BLaER1 (cell line): ENCODE measurements at regions not wholly inside any gene's neighbourhood (a gene's known extent, or its start where the extent isn't known, plus 50 kb on each side); places are given as distances from the start of the nearest gene placed in this dataset.

Source experiments
- H3K27ac ChIP-seq: shearing (Covaris generic); formaldehyde crosslinking; 2 replicates; pipeline ENCODE4 v1.8.1; 2022
- H3K27me3 ChIP-seq: shearing (Covaris generic); formaldehyde crosslinking; 2 replicates; pipeline ENCODE4 v1.8.1; 2022
- H3K36me3 ChIP-seq: shearing (Covaris generic); formaldehyde crosslinking; 2 replicates; pipeline ENCODE4 v1.8.1; 2022
- H3K4me1 ChIP-seq: shearing (Covaris generic); formaldehyde crosslinking; 2 replicates; pipeline ENCODE4 v1.8.1; 2022
- H3K4me2 ChIP-seq: shearing (Covaris generic); formaldehyde crosslinking; 2 replicates; pipeline ENCODE4 v1.8.1; 2022
- H3K4me3 ChIP-seq: shearing (Covaris generic); formaldehyde crosslinking; 2 replicates; pipeline ENCODE4 v1.8.1; 2022
- H3K9ac ChIP-seq: shearing (Covaris generic); formaldehyde crosslinking; 2 replicates; pipeline ENCODE4 v1.8.1; 2022
- H3K9me3 ChIP-seq: shearing (Covaris generic); formaldehyde crosslinking; 2 replicates; pipeline ENCODE4 v1.8.1; 2022
- H4K20me1 ChIP-seq: shearing (Covaris generic); formaldehyde crosslinking; 2 replicates; pipeline ENCODE4 v1.8.1; 2022
- Cebpa-rat ChIP-seq: shearing (Covaris generic); IDR thresholded peaks from 2 replicates; pipeline ENCODE4 v1.8.1; 2022

GRCh38 chrX:17292111-17292527 lies 82.9 kb upstream of the NHS start:
- TF ChIP-seq Cebpa-rat, result no peak
- Histone ChIP-seq H3K9ac (no peak overlapping the region), H3K27ac (no peak overlapping the region), H3K9me3 (no peaks in the 10 kb centered on the region; the same call in 1 of the 2 replicates), H3K27me3 (peaks cover 89% of the 10 kb centered on the region), H3K36me3 (no peaks in the 10 kb centered on the region), H3K4me2 (no peak overlapping the region), H4K20me1 (no peaks in the 10 kb centered on the region), H3K4me3 (no peak overlapping the region), H3K4me1 (peaks cover under 1% of the 10 kb centered on the region; the same call in 1 of the 2 replicates)

- Histone ChIP-seq H3K4me1 (no peaks in the 10 kb centered on the region), H3K36me3 (no peaks in the 10 kb centered on the region), H3K27me3 (peaks cover 73% of the 10 kb centered on the region), H3K4me3 (no peak overlapping the region), H3K4me2 (no peak overlapping the region), H3K27ac (no peak overlapping the region), H3K9me3 (no peaks in the 10 kb centered on the region; the same call in 1 of the 2 replicates), H4K20me1 (no peaks in the 10 kb centered on the region), H3K9ac (no peak overlapping the region)
- no peak for TF ChIP-seq Cebpa-rat
Measured at GRCh38 chrX:17294561-17294960, 80.4 kb upstream of the NHS start.

- Histone ChIP-seq H3K27ac (no peak overlapping the region), H3K27me3 (peaks cover 66% of the 10 kb centered on the region), H3K4me3 (no peak overlapping the region), H3K4me1 (no peaks in the 10 kb centered on the region), H3K36me3 (no peaks in the 10 kb centered on the region), H4K20me1 (no peaks in the 10 kb centered on the region), H3K9ac (no peak overlapping the region), H3K9me3 (no peaks in the 10 kb centered on the region), H3K4me2 (no peak overlapping the region)
- no peak for TF ChIP-seq Cebpa-rat
Measured at GRCh38 chrX:17295791-17296190, 79.2 kb upstream of the NHS start.

- H3K4me2 ChIP-seq, result no peak overlapping the region
- no peaks in the 10 kb centered on the region for H4K20me1 ChIP-seq
- no peak overlapping the region for H3K9ac ChIP-seq
- peaks cover 43% of the 10 kb centered on the region for H3K27me3 ChIP-seq
- H3K27ac ChIP-seq, result no peak overlapping the region
- TF ChIP-seq Cebpa-rat, result no peak
- H3K4me3 ChIP-seq, result no peak overlapping the region
- no peaks in the 10 kb centered on the region for H3K36me3 ChIP-seq
- H3K9me3 ChIP-seq, result no peaks in the 10 kb centered on the region
- H3K4me1 ChIP-seq, result no peaks in the 10 kb centered on the region
Measured at GRCh38 chrX:17298564-17298963, 76.4 kb upstream of the NHS start.

- Histone ChIP-seq H3K4me2 (no peak overlapping the region), H3K36me3 (no peaks in the 10 kb centered on the region), H4K20me1 (no peaks in the 10 kb centered on the region), H3K27ac (no peak overlapping the region), H3K4me1 (no peaks in the 10 kb centered on the region), H3K9ac (no peak overlapping the region), H3K9me3 (no peaks in the 10 kb centered on the region), H3K27me3 (peaks cover 38% of the 10 kb centered on the region), H3K4me3 (no peak overlapping the region)
- TF ChIP-seq Cebpa-rat, result no peak
Measured at GRCh38 chrX:17299206-17299605, 75.8 kb upstream of the NHS start.

- Histone ChIP-seq H3K4me2 (no peak overlapping the region), H3K27ac (no peak overlapping the region), H3K27me3 (peaks cover 37% of the 10 kb centered on the region), H3K4me1 (no peaks in the 10 kb centered on the region), H3K9ac (no peak overlapping the region), H4K20me1 (peaks cover 8% of the 10 kb centered on the region; the same call in 1 of the 2 replicates), H3K4me3 (no peak overlapping the region), H3K36me3 (no peaks in the 10 kb centered on the region), H3K9me3 (no peaks in the 10 kb centered on the region; the same call in 1 of the 2 replicates)
- no peak for TF ChIP-seq Cebpa-rat
Measured at GRCh38 chrX:17323397-17323796, 51.6 kb upstream of the NHS start.
